Left colon (tissue), 2 donors: ENCODE measurements at regions not wholly inside any gene's neighbourhood (a gene's known extent, or its start where the extent isn't known, plus 50 kb on each side); places are given as distances from the start of the nearest gene placed in this dataset.

Source experiments
- ATAC-seq: fragments of 200-7000 bp; cut with Tn5 transposase; one replicate; pipeline ENCODE4 v1.9.1; 2020; ENCODE audit warnings: mild to moderate bottlenecking, moderate library complexity
- DNase-seq, 2 donors: peaks; one replicate each; pipeline ENCODE4 v3.0.0-alpha.2; 2020
- intact Hi-C, 2 donors: fragments of 100-400 bp; cut with DNase I in 1 of 2; cut with micrococcal nuclease in 1 of 2; formaldehyde crosslinking; loops; one replicate each; pipeline versions ENCODE4 v1.11.2 to v1.14.0; 2022; cut with DNase I, micrococcal nuclease
- donor health status: DM: no; HTN: no; CAD: no.
- donor health status: DM: yes; HTN: yes; CAD: no.

DNA sequence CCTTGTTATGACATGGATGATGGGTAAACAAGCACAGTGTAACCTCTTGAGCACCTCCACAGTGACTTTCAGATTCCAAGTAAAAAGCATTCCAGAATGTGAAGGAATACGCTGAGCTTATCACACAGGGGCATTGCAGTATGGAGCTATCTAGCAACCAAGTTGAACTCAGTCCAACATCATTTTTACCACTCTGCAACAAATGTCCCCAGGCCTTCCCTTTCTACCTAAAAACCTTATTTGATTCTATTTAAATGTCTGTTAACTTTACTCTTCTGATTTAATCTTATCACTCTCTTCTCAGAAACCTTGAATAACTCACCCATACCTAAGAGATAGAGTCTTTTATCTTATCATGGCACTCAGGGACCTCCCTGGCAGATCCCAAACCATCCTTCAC, 195.8 kb upstream of the CDYL start:
- ATAC-seq (no peak), DNase-seq (no peak)
- intact Hi-C loops = no loop called here

DNA sequence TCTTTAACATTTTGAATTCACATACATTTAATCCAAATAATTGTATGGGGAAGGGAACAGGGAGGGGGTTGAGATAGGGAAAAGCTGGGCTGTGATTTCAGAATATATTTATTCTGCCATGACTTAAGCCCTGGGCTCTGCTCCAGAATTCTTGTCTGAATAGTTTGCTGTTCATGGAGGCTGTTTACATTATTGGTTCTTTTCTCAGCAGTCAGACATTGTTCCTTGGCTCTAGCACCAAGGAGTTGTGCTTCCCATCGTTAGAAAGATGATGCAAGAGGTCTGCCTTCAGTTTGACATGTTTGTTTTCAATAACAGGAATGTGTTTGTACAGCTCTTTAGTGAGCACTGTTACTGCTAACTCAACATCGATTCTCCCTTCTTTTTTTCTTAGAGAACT, 198.8 kb upstream of the CDYL start:
- intact Hi-C loops = no loop called here
- DNase-seq = no peak
- ATAC-seq = no peak

DNA sequence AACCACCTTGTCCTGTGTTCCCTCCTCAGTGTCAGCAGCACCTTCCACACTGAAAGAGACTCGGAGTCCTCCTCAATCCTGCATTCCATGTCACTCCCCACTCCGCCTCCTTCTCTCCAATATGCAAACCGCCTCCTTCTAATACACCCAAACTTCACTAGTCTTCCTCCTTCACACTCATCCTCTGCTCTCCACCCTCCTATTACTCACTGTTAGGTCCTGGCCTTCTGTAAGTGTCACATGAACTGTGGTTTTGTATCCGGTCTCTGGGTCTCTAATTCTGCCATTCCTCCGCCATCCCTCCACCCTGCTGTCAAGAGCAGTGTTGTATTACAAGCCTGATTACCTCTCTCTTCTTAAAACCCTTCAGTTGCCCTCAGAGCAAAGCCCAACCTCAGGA, 200.5 kb upstream of the CDYL start:
- DNase-seq = no peak
- no peak for ATAC-seq
- intact Hi-C loops = no loop called here

DNA sequence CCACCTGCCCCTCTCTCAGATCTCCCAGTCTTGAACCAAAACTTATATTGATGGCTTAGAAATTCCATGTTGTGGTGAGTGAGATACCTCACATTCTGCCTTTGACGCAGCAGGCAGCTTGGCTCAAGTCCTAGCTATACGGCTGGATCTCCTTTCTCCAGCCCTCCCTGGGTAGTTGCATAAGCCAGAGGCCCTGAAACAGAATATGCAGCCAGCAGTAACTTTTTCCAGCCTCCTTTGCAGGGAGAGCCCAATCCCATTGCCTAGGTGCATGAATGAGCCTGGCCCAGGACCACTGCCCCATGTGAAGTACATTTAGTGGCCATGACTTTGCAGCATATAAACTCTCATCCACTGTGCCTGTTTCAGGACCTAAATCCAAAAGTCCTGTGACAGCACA, 202.2 kb upstream of the CDYL start:
- DNase-seq = no peak
- intact Hi-C loops = no loop called here
- ATAC-seq = no peak

DNA sequence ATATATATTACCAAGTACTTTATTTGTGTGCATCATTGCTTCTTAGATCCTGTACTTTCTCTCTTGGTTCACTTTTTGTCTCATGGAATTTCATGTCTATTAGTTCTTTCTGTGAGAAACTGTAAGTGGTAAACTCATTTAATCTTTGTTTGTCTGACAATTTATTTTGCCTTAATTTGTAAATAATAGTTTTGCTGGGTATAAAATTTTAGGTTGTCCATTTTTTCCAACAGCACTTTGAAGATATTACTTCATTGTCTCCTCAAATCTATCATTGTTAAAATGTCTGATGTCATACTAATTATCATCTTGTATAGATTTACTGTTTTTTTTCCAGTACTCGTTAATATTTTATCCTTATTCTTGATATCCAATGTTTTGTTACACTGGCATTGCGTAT, 205.2 kb upstream of the CDYL start:
- intact Hi-C loops = no loop called here
- DNase-seq = no peak
- no peak for ATAC-seq

DNA sequence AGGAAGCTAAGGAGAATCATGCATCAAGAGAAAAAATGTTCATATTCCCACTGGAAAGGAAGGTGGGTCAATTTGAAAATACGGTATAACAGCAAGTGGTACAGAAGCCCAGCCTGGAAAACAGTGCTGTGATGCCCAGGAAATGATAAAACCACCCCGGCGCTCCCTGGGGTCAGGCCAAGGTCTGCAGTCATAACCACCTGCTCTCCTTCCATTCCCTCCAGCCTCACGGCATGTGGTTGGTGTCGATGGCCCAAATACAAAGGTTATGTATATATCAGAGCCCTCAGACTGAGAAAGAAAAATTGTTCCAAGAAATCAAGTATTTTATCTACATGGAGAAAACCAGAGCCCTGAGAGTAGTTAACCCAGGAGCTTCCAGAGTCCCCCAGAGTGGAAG, 208.1 kb upstream of the CDYL start:
- intact Hi-C loops = no loop called here
- DNase-seq (no peak), ATAC-seq (no peak)

DNA sequence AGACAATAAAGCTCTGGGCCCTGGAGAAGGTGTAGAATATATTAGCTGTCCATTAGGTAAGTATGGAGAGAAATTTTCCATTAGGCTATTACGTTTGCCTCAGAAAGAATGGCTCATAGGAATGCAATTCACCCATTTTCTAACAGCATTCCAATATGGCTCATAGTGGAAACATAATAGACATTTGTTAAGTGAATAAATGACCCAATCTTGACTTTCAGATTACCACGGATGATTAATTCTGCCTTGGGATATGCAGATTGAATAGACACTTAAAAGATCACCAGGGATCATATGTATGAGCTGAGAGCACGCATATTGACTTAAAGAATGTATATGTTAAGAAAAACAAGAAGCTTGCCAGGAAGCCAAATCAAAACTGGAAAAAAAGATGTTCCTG, 209.1 kb upstream of the CDYL start:
- intact Hi-C loops = no loop called here
- no peak for DNase-seq
- no peak for ATAC-seq

DNA sequence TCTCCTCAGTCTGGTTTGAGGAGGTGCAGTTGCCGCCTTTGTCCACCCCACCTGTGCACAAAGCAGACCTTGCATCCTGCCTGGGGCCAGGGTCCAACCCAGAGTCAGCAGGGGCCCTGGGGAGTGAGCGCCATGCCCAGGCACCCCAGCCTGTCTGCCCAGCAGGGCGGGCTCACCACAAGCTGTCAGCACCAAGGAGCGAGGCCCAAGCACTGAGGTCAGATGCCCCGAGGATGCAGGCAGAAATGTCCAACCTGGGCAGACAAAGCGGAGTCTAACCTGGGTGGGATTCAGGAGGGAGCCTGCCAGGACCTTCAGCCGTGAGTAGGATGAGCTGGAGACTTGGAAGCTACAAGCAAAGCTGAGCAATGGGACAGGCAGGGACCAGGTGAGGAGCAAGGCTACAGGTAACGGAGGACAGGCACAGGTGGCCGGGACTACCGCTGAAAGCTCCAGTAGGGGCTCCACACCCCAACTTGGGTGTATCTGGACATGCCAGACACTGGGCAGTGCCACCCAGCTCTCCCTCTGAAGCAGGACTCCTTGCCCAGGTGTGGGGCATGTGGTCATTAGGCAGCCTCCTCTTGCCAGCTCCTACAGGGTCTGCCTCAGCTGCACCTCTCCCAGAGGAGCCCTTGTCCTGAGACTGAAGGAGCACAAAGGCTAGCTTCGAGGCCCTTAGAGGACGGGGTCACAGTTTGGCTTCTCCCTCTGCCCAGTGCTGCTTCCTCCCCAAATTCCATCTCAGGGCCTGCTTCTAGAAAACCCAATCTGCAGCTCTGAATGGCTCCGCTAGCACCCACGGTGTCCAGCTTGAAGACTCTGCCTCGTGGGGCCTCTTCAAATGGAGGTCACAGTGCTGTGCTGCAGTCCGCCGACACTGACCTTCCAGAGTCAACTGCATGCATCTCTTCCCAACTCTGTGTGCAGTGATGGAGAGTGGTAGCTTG, 210.6 kb upstream of the CDYL start:
- ATAC-seq (no peak), DNase-seq (no peak)
- intact Hi-C loops = no loop called here

DNA sequence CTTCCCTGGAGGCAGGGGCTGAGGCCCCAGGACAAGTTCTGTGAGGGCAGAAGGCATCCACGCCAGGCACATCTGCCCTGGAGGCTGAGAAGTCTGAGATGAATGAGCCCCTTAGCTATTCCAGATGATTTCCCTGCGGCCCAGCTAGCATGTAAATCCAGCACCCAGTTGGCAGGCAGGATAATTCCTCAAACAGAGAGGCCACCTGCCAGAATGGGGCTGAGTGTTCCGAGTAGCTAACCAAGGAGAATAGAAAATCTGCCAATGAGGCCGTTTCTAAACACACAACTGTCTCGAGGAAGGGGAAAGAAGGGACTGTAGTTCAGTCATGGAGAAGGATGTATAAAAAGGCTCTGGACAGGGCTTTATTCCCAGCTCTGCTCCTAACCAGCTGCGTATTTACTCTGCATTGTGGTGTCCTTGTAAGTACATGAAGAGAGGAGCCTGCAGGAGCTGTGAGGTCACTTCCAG, 211.4 kb upstream of the CDYL start:
- ATAC-seq (no peak), DNase-seq (no peak)
- intact Hi-C loops = no loop called here

DNA sequence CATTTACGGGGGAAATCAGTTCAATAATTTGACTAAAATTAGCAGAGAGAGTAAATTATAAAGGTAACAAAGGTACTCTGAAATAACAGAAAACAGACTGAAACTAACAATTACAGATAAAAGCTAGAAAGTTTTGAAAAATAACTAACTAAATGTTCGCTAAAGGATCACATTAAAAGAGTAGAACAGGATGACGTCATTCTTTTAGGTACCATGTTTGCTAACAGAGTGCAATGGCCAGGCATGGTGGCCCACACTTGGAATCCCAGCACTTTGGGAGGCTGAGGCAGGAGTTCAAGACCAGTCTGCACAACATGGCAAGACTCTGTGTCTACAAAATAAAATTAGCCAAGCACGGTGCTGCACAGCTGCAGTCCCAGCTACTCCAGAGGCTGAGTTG, 212.3 kb upstream of the CDYL start:
- ATAC-seq = no peak

DNA sequence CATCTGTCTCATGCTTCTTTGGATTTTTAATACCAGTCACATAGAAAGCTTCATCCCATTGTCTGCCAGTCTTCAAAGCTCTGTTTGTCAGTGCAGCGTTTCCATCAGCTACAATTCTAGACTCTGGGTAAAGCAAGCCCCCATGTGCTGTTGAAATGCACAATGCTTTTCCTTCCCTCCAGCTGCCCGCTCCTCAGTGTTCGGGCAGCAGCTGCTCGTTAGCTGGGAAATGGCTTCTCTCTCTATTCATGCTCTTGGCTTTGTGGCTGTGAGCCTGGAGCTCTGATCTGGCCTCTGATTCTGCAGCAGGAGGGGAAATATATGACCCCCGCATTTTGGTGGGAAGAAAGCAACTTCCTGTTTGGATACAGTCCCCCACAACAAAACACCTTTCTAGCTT, 213.0 kb upstream of the CDYL start:
- intact Hi-C loops = no loop called here
- DNase-seq = no peak

More for the DNA sequence above, 212.3 kb upstream of the CDYL start:
- intact Hi-C loops = no loop called here
- DNase-seq = no peak

DNA sequence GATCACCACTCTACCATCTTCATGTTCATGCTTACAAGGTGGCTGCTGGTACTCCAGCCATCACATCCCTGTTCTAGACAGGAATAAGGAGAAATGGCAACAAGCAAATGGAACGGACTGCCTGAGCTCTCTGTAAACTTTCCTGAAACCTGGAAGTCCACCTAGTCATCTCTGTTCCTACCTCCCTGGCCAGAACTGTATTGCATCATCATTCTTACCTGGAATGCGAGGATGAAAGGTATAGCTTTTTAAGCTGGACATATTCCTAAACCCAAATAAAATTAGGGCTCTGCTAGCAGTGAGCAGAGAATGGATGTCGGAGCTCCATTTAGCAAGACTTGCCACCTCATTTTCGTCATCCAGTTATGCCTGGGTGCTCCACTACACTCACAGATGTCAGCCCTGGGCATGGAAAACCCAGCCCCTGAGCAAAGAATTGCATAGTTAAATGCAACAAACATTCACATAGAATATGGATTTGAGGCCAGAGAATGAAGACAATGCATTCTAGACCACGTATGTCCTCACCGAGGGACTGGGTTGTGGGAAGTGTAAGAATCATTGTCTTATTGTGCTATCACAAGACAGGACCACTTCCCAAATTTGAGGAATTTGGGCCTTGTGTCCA, 214.3 kb upstream of the CDYL start:
- intact Hi-C loops = no loop called here
- DNase-seq = no peak

More for the DNA sequence above, 213.0 kb upstream of the CDYL start:
- no peak for ATAC-seq

DNA sequence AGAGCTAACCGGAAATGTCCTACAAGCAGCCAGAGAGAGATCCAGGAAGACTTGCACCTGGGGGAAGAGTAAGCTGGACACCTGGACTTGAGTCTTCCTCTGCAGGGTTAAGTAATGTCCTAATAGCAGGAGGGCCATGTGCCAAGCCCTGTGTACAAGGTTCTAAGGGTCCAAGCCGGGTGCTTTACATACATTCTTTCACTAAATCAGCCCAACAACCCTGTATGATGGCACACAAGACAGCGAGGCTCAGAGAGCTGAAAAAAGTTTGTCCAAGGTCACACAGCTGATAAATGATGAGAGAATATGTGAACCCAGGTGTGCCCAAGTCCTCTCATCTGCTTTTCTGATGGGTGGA, 215.1 kb upstream of the CDYL start:
- ATAC-seq = no peak
- intact Hi-C loops = no loop called here
- DNase-seq = no peak

More for the DNA sequence above, 214.3 kb upstream of the CDYL start:
- ATAC-seq = no peak

DNA sequence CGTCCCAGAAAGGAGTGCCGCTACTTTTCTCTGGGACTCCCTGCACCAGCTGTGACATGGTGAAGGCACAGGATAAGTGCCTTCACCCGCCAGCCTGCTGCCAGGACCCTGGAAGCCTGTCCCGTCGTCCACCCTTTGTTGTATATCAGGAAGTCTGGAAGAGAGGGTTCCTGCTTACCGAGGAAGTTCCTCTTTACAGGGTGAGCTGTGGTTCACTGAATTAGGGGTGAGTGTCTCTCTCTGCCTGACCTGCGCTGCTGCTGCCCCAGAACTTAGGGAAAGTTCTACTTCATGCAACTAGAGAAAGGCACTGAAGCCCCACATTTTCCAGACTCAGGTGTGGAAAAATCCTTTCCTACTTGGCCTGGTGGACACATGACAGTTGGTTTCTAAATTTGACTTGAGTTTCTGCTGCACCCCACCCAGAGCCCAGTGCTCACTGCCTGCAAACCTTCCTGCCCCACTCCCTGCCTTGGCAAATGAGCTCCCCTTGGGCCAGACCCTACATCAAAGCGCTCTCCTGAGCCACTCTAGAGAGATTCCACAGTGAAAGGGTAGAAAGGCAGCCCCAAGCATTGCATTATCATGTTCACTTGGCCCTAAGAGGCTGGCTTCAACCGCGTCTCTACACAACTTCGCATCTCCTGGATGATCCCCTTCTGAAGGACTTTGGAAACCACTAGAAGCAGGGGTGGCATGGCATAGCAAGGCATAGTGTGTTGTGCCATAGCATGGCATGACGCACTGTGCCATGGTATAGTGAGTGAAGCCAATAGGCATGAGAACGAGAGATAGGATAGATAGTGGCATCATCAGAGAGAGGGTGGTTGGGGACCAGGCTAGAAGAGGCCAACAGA, 215.8 kb upstream of the CDYL start:
- ATAC-seq = no peak
- intact Hi-C loops = no loop called here
- no peak for DNase-seq

DNA sequence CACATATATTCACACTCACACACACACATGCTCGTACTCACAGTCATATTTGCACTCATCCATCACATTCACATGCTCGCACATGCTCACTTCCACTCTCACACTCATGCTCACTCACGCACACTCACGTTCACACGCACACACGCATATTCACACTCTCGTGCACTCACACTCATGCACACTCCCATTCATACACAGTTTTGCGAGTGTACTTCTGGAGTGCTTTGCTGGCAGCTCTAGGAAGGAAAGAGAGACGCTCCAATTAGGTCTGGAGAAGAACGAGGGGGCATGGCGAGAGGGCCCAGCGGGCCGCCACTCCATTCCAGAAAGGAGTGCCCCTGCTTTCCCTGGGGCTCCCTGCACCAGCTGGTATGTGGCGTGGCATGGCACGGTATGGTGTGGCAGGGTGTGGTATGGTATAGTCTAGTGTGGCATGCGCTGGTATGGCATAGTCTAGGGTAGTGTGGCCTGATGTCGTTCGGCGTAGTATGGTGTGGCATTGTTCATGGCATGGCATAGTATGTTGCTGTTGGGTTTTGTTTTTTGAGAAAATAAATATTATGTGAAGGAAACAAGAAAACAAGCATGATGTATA, 216.8 kb upstream of the CDYL start:
- DNase-seq (no peak), ATAC-seq (no peak)
- intact Hi-C loops = no loop called here

DNA sequence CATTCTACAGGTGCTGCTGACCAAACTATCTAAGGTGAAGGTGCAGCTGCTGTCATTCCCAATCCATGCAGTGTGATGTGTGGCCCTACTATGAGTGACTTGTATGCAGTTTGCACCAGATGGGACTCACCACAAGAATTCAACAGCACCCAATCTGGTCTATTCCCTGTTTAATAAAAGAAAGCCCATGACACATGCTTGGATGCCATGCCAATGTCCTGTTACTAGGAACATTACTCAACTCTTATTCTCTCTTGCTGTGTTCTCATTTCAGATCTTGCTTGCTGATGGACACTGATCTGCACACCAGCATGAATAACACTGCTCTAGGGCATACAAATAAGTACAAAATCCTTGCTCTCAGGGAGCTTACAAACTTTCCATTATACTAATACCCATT, 221.6 kb upstream of the CDYL start:
- intact Hi-C loops = no loop called here
- ATAC-seq (no peak), DNase-seq (no peak)

DNA sequence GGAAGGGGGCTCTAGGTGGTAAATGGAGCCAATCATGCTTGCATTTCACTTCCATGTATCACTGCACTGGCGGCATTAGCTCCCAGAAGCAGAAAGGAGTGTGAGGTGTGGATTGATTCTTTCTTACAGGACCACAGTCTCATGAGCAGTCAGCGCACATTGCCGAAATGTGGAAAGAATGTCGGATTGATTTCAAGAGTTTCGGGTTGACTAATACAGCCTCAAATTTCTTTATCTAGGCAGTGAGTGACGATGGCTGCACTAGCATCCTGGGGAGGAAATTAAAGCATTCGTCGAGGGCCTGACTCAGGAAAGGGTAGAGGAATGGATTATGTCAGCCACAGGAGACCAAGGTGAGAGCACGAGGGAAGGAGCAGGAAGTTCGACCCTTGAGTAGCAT, 222.8 kb upstream of the CDYL start:
- intact Hi-C loops = no loop called here
- DNase-seq (no peak), ATAC-seq (no peak)

DNA sequence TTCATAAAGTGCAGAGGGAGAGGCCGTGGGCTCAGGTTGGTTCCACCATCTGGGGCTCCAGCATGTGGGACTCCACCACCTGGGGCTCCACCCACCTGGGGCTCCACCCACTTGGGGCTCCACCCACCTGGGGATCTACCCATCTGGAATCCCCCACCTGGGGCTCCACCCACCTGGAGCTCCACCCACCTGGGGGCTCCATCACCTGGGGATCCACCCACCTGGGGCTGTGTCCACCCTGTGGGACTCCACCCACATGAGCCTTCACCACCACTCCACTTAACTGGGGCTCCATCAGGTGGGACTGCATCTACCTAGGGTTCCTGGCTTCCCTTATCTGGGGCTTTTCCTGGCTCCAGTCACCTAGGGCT, 226.0 kb upstream of the CDYL start:
- intact Hi-C loops = no loop called here
- no peak for DNase-seq
- no peak for ATAC-seq

DNA sequence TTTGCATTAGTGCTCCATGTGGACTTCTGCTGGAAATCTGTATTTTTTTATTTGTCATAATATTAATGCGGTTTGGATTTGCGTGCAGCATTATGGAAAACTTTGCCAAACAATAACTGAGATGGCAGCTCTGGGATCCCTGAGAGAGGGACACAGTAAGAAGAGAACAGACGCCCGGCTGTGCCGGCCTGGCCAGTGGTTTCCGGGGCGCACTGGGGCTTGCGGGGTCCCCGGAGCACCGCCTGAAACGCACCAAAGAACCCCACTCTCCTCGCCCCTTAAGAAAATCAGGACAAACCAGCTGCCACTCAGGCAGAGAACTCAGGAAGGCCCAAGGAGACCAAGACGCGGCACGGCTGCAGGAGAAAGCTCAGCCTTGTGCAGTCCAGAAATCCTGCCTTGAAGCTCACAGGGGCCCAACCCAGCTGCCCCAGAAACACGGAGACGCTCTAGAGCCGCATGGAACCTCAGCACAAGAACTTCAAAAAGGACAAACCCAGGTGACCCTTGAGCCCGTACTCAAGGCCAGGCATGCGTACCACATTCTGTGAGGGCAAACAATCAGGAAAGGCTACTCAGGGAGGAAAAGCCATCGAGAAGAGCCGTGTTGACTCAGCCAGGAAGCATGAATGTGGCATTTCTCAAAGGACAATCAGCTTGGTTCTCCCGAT, 226.5 kb upstream of the CDYL start:
- intact Hi-C loops = no loop called here
- no peak for DNase-seq
- ATAC-seq = no peak
